Adrenal gland (tissue), 5 donors: ENCODE measurements at regions not wholly inside any gene's neighbourhood (a gene's known extent, or its start where the extent isn't known, plus 50 kb on each side); places are given as distances from the start of the nearest gene placed in this dataset.

Source experiments
- POLR2A ChIP-seq, 2 donors: fragments of 450-650 bp; IDR thresholded peaks; one replicate each; pipeline ENCODE4 v1.6.1; 2017; ENCODE audit warnings: antibody characterized with exemption in 2 of 2, mild to moderate bottlenecking in 2 of 2, moderate library complexity in 1 of 2
- TF ChIP-seq, protein P1 (sequence below), 6 experiments: fragments of 450-650 bp in 4 of 6; fragments of 200-600 bp in 2 of 6; sonication (generic) in 1 of 6; IDR thresholded peaks; 1 replicate in 5 of 6; 2 replicates in 1 of 6; pipeline versions ENCODE4 v1.5.1 to v1.8.0; 2016 to 2021; ENCODE audit warnings: antibody characterized with exemption in 6 of 6, mild to moderate bottlenecking in 2 of 6, moderate library complexity in 1 of 6
- donor health status: DM: no; HTN: no; CAD: no.

- TF ChIP-seq, protein P1, sequence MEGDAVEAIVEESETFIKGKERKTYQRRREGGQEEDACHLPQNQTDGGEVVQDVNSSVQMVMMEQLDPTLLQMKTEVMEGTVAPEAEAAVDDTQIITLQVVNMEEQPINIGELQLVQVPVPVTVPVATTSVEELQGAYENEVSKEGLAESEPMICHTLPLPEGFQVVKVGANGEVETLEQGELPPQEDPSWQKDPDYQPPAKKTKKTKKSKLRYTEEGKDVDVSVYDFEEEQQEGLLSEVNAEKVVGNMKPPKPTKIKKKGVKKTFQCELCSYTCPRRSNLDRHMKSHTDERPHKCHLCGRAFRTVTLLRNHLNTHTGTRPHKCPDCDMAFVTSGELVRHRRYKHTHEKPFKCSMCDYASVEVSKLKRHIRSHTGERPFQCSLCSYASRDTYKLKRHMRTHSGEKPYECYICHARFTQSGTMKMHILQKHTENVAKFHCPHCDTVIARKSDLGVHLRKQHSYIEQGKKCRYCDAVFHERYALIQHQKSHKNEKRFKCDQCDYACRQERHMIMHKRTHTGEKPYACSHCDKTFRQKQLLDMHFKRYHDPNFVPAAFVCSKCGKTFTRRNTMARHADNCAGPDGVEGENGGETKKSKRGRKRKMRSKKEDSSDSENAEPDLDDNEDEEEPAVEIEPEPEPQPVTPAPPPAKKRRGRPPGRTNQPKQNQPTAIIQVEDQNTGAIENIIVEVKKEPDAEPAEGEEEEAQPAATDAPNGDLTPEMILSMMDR (IDR thresholded peaks at IDR 0.05) = no peak
- TF ChIP-seq POLR2A (IDR thresholded peaks at IDR 0.05) = no peak
These were observed 51.9 kb upstream of the PTHLH start for GRCh38 chr12:28024231-28024995.
